WTC11 (cell line): ENCODE measurements at regions not wholly inside any gene's neighbourhood (a gene's known extent, or its start where the extent isn't known, plus 50 kb on each side); places are given as distances from the start of the nearest gene placed in this dataset.

Source experiments
- ATAC-seq: fragments of 200-7000 bp; cut with Tn5 transposase; 2 replicates; pipeline ENCODE4 v1.10.0; 2021; ENCODE audit warnings: mild to moderate bottlenecking, moderate library complexity
- CTCF ChIA-PET: fragments of 300-600 bp; sonication (Branson Sonifier 250); formaldehyde crosslinking; loops from one replicate; lab custom pipeline; 2021; ENCODE audit warnings: antibody characterized with exemption; lab: Charles Lee
- POLR2A ChIA-PET: fragments of 350-600 bp; sonication (Branson Sonifier 250); formaldehyde crosslinking; loops from one replicate; lab custom pipeline; 2021; ENCODE audit warnings: antibody characterized with exemption; lab: Charles Lee
- DNase-seq: peaks from one replicate; pipeline ENCODE4 v3.0.0; 2021; ENCODE audit warnings: low spot score
- H3K27ac Mint-ChIP-seq: 2 replicates; pipeline ENCODE4 v1.8.0; 2021; ENCODE audit warnings: mixed read lengths
- H3K27me3 Mint-ChIP-seq: 2 replicates; pipeline ENCODE4 v1.8.0; 2021; ENCODE audit warnings: low read depth, mild to moderate bottlenecking, moderate library complexity, mixed read lengths
- H3K36me3 Mint-ChIP-seq: 2 replicates; pipeline ENCODE4 v1.8.0; 2021; ENCODE audit warnings: mixed read lengths
- H3K4me1 Mint-ChIP-seq: 2 replicates; pipeline ENCODE4 v1.8.0; 2022; ENCODE audit warnings: mixed read lengths
- H3K4me3 Mint-ChIP-seq: 2 replicates; pipeline ENCODE4 v1.8.0; 2021; ENCODE audit warnings: mild to moderate bottlenecking, moderate library complexity, mixed read lengths
- H3K9me3 Mint-ChIP-seq: 2 replicates; pipeline ENCODE4 v1.8.0; 2021; ENCODE audit warnings: mixed read lengths
- ATF1 ChIP-seq: sonication (generic); formaldehyde crosslinking; IDR thresholded peaks from 2 replicates; pipeline ENCODE4 v1.8.1; 2023; ENCODE audit warnings: mild to moderate bottlenecking, moderate library complexity, missing genetic modification reagents
- CREB1 ChIP-seq: sonication (generic); formaldehyde crosslinking; IDR thresholded peaks from 2 replicates; pipeline ENCODE4 v1.8.0; 2023; ENCODE audit warnings: mild to moderate bottlenecking, missing genetic modification reagents
- CTCF ChIP-seq: fragments of 200-600 bp; IDR thresholded peaks from 2 replicates; pipeline ENCODE4 v1.8.0; 2022; ENCODE audit warnings: antibody characterized with exemption
- ESRRA ChIP-seq: sonication (generic); formaldehyde crosslinking; IDR thresholded peaks from 2 replicates; pipeline ENCODE4 v1.8.1; 2022; ENCODE audit warnings: mild to moderate bottlenecking, missing genetic modification reagents, borderline replicate concordance
- IRF2 ChIP-seq: sonication (generic); formaldehyde crosslinking; IDR thresholded peaks from 2 replicates; pipeline ENCODE4 v1.8.0; 2022; ENCODE audit warnings: low read depth, missing genetic modification reagents, borderline replicate concordance
- JAZF1 ChIP-seq: fragments of 250-450 bp; sonication (Bioruptor Pico); IDR thresholded peaks from 2 replicates; pipeline ENCODE4 v1.9.0; 2021; ENCODE audit warnings: moderate library complexity, mild to moderate bottlenecking, inconsistent platforms
- KAT7 ChIP-seq: sonication (generic); formaldehyde crosslinking; IDR thresholded peaks from 2 replicates; pipeline ENCODE4 v1.8.1; 2023; ENCODE audit warnings: missing genetic modification reagents, mild to moderate bottlenecking, borderline replicate concordance
- NR3C1 ChIP-seq: sonication (generic); formaldehyde crosslinking; conservative IDR thresholded peaks from 2 replicates; pipeline ENCODE4 v1.8.1; 2023; ENCODE audit warnings: low read depth, mild to moderate bottlenecking, missing genetic modification reagents
- SMAD3 ChIP-seq: sonication (generic); formaldehyde crosslinking; IDR thresholded peaks from 2 replicates; pipeline ENCODE4 v1.8.0; 2022; ENCODE audit warnings: missing genetic modification reagents, mild to moderate bottlenecking, borderline replicate concordance
- SOX15 ChIP-seq: fragments of 250-450 bp; sonication (Bioruptor Pico); IDR thresholded peaks from 2 replicates; pipeline ENCODE4 v1.9.0; 2021; ENCODE audit warnings: mild to moderate bottlenecking
- USF1 ChIP-seq: sonication (generic); formaldehyde crosslinking; IDR thresholded peaks from 2 replicates; pipeline ENCODE4 v1.8.0; 2022; ENCODE audit warnings: mild to moderate bottlenecking, missing genetic modification reagents
- ZNF121 ChIP-seq: sonication (generic); formaldehyde crosslinking; IDR thresholded peaks from 2 replicates; pipeline ENCODE4 v1.8.0; 2023; ENCODE audit warnings: missing genetic modification reagents
- ZNF219 ChIP-seq: sonication (generic); formaldehyde crosslinking; IDR thresholded peaks from 2 replicates; pipeline ENCODE4 v1.8.0; 2023; ENCODE audit warnings: missing genetic modification reagents, mild to moderate bottlenecking, borderline replicate concordance
- ZNF263 ChIP-seq: sonication (generic); formaldehyde crosslinking; IDR thresholded peaks from 2 replicates; pipeline ENCODE4 v1.8.1; 2022; ENCODE audit warnings: low read depth, mild to moderate bottlenecking, moderate library complexity, missing genetic modification reagents
- ZNF671 ChIP-seq: fragments of 250-450 bp; sonication (Bioruptor Pico); IDR thresholded peaks from 2 replicates; pipeline ENCODE4 v1.8.0; 2021; ENCODE audit warnings: mild to moderate bottlenecking
- ZSCAN18 ChIP-seq: fragments of 250-450 bp; sonication (Bioruptor Pico); IDR thresholded peaks from 2 replicates; pipeline ENCODE4 v2.1.2; 2022; ENCODE audit warnings: mild to moderate bottlenecking, moderate library complexity
- TF ChIP-seq, protein P1 (sequence below): sonication (generic); formaldehyde crosslinking; IDR thresholded peaks from 2 replicates; pipeline ENCODE4 v1.8.0; 2023; ENCODE audit warnings: missing genetic modification reagents, mild to moderate bottlenecking, borderline replicate concordance
- TF ChIP-seq, protein P2 (sequence below): fragments of 250-450 bp; sonication (Bioruptor Pico); IDR thresholded peaks from 2 replicates; pipeline ENCODE4 v1.9.0; 2021; ENCODE audit warnings: mild to moderate bottlenecking, borderline replicate concordance
- TF ChIP-seq, protein P3 (sequence below): fragments of 250-450 bp; sonication (Bioruptor Pico); conservative IDR thresholded peaks from 2 replicates; pipeline ENCODE4 v1.9.0; 2021; ENCODE audit warnings: mild to moderate bottlenecking
- TF ChIP-seq, protein P4 (sequence below): sonication (generic); formaldehyde crosslinking; IDR thresholded peaks from 2 replicates; pipeline ENCODE4 v1.8.0; 2023; ENCODE audit warnings: missing genetic modification reagents
- TF ChIP-seq, protein P5 (sequence below): sonication (generic); formaldehyde crosslinking; IDR thresholded peaks from 2 replicates; pipeline ENCODE4 v1.8.0; 2022; ENCODE audit warnings: mild to moderate bottlenecking, missing genetic modification reagents

DNA sequence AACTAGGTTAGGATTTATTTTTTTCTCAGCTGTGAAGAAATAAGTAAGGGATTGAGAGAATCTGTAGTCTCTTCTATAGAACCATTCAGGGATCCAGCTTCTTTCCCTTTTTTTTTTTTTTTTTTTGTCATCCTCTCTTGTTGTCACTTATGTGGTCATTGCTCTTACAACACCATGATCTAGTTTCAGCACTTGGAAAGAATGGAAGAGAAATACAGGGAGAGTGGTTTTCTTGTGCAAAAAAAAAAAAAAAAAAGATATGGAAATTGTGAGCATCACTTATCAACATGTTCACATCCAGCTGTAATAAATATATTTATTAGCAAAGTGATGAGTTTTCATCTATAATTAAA, 599.3 kb downstream of the SLC6A15 start (continued):
- TF ChIP-seq, protein P1, sequence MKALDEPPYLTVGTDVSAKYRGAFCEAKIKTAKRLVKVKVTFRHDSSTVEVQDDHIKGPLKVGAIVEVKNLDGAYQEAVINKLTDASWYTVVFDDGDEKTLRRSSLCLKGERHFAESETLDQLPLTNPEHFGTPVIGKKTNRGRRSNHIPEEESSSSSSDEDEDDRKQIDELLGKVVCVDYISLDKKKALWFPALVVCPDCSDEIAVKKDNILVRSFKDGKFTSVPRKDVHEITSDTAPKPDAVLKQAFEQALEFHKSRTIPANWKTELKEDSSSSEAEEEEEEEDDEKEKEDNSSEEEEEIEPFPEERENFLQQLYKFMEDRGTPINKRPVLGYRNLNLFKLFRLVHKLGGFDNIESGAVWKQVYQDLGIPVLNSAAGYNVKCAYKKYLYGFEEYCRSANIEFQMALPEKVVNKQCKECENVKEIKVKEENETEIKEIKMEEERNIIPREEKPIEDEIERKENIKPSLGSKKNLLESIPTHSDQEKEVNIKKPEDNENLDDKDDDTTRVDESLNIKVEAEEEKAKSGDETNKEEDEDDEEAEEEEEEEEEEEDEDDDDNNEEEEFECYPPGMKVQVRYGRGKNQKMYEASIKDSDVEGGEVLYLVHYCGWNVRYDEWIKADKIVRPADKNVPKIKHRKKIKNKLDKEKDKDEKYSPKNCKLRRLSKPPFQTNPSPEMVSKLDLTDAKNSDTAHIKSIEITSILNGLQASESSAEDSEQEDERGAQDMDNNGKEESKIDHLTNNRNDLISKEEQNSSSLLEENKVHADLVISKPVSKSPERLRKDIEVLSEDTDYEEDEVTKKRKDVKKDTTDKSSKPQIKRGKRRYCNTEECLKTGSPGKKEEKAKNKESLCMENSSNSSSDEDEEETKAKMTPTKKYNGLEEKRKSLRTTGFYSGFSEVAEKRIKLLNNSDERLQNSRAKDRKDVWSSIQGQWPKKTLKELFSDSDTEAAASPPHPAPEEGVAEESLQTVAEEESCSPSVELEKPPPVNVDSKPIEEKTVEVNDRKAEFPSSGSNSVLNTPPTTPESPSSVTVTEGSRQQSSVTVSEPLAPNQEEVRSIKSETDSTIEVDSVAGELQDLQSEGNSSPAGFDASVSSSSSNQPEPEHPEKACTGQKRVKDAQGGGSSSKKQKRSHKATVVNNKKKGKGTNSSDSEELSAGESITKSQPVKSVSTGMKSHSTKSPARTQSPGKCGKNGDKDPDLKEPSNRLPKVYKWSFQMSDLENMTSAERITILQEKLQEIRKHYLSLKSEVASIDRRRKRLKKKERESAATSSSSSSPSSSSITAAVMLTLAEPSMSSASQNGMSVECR (CRISPR knock-in tag): no peak
- TF ChIP-seq KAT7 (CRISPR knock-in tag) (no peak), ESRRA (CRISPR knock-in tag) (no peak), IRF2 (no peak), SOX15 (CRISPR knock-in tag) (no peak), ATF1 (no peak)
- TF ChIP-seq, protein P2, sequence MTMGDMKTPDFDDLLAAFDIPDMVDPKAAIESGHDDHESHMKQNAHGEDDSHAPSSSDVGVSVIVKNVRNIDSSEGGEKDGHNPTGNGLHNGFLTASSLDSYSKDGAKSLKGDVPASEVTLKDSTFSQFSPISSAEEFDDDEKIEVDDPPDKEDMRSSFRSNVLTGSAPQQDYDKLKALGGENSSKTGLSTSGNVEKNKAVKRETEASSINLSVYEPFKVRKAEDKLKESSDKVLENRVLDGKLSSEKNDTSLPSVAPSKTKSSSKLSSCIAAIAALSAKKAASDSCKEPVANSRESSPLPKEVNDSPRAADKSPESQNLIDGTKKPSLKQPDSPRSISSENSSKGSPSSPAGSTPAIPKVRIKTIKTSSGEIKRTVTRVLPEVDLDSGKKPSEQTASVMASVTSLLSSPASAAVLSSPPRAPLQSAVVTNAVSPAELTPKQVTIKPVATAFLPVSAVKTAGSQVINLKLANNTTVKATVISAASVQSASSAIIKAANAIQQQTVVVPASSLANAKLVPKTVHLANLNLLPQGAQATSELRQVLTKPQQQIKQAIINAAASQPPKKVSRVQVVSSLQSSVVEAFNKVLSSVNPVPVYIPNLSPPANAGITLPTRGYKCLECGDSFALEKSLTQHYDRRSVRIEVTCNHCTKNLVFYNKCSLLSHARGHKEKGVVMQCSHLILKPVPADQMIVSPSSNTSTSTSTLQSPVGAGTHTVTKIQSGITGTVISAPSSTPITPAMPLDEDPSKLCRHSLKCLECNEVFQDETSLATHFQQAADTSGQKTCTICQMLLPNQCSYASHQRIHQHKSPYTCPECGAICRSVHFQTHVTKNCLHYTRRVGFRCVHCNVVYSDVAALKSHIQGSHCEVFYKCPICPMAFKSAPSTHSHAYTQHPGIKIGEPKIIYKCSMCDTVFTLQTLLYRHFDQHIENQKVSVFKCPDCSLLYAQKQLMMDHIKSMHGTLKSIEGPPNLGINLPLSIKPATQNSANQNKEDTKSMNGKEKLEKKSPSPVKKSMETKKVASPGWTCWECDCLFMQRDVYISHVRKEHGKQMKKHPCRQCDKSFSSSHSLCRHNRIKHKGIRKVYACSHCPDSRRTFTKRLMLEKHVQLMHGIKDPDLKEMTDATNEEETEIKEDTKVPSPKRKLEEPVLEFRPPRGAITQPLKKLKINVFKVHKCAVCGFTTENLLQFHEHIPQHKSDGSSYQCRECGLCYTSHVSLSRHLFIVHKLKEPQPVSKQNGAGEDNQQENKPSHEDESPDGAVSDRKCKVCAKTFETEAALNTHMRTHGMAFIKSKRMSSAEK: no peak
- TF ChIP-seq, protein P3, sequence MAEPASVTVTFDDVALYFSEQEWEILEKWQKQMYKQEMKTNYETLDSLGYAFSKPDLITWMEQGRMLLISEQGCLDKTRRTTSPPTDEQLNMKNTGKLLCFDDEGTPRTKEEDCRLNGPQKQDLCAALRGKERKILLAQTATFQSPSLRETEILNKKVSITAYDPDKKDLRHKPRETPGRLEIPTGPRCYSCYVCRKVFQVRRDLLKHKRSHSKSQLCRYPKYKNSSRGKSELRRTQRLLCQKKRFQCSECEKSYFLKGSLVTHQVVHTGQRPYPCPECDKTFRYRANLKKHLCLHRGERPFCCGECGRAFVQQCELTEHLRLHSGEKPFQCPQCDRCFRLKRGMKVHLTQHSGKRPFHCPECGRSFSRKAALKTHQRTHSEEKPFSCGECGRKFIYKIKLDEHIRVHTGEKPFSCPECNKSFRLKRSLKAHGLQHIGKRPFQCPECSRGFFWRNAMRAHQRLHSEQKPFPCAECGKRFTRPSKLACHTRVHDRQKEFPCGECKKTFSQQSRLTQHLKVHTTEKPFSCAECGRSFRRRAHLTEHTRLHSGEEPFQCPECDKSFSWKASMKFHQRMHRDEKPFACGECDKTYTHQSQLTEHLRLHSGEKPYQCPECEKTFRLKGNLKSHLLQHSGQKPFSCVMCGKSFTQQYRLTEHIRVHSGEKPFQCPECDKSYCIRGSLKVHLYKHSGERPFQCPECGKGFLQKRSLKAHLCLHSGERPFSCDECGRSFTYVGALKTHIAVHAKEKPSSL (CRISPR knock-in tag): no peak

- Mint-ChIP-seq H3K27ac (no peak overlapping the region), H3K36me3 (no peaks in the 10 kb centered on the region), H3K9me3 (no peaks in the 10 kb centered on the region), H3K4me1 (no peaks in the 10 kb centered on the region), H3K27me3 (no peaks in the 10 kb centered on the region), H3K4me3 (no peak overlapping the region)
- CTCF ChIA-PET: no interaction called here
- DNase-seq (no peak), ATAC-seq (no peak)
- POLR2A ChIA-PET: no interaction called here
- TF ChIP-seq, protein P4, sequence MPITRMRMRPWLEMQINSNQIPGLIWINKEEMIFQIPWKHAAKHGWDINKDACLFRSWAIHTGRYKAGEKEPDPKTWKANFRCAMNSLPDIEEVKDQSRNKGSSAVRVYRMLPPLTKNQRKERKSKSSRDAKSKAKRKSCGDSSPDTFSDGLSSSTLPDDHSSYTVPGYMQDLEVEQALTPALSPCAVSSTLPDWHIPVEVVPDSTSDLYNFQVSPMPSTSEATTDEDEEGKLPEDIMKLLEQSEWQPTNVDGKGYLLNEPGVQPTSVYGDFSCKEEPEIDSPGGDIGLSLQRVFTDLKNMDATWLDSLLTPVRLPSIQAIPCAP (CRISPR knock-in tag): no peak
- TF ChIP-seq ZNF263: no peak
- no peak for TF ChIP-seq ZNF121 (CRISPR knock-in tag)
- TF ChIP-seq ZNF671 (CRISPR knock-in tag): no peak
- no peak for TF ChIP-seq ZSCAN18 (CRISPR knock-in tag)
- TF ChIP-seq, protein P5, sequence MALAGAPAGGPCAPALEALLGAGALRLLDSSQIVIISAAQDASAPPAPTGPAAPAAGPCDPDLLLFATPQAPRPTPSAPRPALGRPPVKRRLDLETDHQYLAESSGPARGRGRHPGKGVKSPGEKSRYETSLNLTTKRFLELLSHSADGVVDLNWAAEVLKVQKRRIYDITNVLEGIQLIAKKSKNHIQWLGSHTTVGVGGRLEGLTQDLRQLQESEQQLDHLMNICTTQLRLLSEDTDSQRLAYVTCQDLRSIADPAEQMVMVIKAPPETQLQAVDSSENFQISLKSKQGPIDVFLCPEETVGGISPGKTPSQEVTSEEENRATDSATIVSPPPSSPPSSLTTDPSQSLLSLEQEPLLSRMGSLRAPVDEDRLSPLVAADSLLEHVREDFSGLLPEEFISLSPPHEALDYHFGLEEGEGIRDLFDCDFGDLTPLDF (CRISPR knock-in tag): no peak
- TF ChIP-seq SMAD3: no peak
- TF ChIP-seq USF1: no peak
- TF ChIP-seq NR3C1: no peak
- TF ChIP-seq ZNF219: no peak
- no peak for TF ChIP-seq CREB1 (CRISPR knock-in tag)
- TF ChIP-seq CTCF: no peak
- TF ChIP-seq SOX15 (CRISPR knock-in tag): no peak
- TF ChIP-seq JAZF1 (CRISPR knock-in tag): no peak
These were observed 604.4 kb downstream of the SLC6A15 start for GRCh38 chr12:84308211-84308610.
